ENCODE measurements at regions not wholly inside any gene's neighbourhood (a gene's known extent, or its start where the extent isn't known, plus 50 kb on each side); places are given as distances from the start of the nearest gene placed in this dataset.

DNA sequence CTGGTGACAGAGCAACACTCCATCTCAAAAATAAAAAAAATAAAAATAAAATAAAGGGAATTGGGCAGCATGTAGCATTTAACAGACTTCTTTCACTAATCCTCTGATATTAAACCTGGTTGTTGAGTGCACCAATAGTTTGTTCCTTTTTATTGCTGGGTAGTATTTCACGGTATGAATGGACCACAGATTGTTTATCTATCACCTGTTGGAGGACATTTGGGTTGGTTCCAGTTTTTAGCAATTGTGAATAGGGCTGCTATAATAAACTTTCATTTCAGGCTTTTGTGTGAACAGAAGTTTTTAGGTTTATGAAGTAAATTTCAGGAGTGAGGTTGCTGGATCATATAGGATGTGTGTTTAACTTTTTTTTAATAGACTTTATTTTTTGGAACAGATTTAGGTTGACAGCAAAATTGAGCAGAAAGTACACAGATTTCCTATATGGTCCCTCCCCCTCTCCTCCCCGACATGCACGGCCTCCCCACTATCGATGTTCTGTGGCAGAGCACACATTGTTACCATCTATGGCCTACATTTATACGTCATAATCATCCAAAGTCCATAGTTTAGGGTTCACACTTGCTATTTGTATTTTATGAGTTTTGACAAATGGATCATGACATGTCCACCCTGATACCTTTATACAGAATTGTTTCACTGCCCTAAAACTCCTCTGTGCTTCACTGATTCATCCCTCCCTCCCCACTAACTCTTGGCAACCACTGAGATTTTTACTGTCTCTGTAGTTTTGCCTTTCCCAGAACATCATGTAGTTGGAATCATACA is 66.1 kb upstream of the TMPRSS2 start:
- TF ChIP-seq, protein P1, sequence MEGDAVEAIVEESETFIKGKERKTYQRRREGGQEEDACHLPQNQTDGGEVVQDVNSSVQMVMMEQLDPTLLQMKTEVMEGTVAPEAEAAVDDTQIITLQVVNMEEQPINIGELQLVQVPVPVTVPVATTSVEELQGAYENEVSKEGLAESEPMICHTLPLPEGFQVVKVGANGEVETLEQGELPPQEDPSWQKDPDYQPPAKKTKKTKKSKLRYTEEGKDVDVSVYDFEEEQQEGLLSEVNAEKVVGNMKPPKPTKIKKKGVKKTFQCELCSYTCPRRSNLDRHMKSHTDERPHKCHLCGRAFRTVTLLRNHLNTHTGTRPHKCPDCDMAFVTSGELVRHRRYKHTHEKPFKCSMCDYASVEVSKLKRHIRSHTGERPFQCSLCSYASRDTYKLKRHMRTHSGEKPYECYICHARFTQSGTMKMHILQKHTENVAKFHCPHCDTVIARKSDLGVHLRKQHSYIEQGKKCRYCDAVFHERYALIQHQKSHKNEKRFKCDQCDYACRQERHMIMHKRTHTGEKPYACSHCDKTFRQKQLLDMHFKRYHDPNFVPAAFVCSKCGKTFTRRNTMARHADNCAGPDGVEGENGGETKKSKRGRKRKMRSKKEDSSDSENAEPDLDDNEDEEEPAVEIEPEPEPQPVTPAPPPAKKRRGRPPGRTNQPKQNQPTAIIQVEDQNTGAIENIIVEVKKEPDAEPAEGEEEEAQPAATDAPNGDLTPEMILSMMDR (IDR thresholded peaks at IDR 0.05): no peak
- no peak for TF ChIP-seq POLR2A (IDR thresholded peaks at IDR 0.05)

Data from uterus (tissue), 2 donors.